GM12878 (cell line): ENCODE measurements at regions not wholly inside any gene's neighbourhood (a gene's known extent, or its start where the extent isn't known, plus 50 kb on each side); places are given as distances from the start of the nearest gene placed in this dataset.

Experiments used
- ATAC-seq: fragments of 200-7000 bp; cut with Tn5 transposase; 3 replicates; pipeline ENCODE4 v1.9.1; 2020; ENCODE audit warnings: mild to moderate bottlenecking, moderate library complexity
- BruUV-seq: library from RNA; stranded (reverse); fragments of 400-500 nt; replicated peaks from 2 replicates; lab custom pipeline; 2021; lab: Mats Ljungman, UMichigan
- CTCF ChIA-PET: fragments of 300-600 bp; sonication (Branson Sonifier 250); formaldehyde crosslinking; extraction: SDS; loops from one replicate; lab custom pipeline; 2021; ENCODE audit warnings: inconsistent platforms; lab: Yijun Ruan, JAX
- POLR2A ChIA-PET: fragments of 350-600 bp; formaldehyde crosslinking; extraction: SDS; loops from one replicate; lab custom pipeline; 2021; ENCODE audit warnings: inconsistent platforms; lab: Charles Lee
- RAD21 ChIA-PET: fragments of 300-600 bp; sonication (Branson Sonifier 250); formaldehyde crosslinking; loops from one replicate; lab custom pipeline; 2023; ENCODE audit warnings: antibody characterized with exemption; ENCODE audit not compliant: unreplicated experiment; lab: Charles Lee
- SMC1A ChIA-PET: fragments of 300-600 bp; sonication (Branson Sonifier 250); formaldehyde crosslinking; loops from one replicate; lab custom pipeline; 2023; ENCODE audit not compliant: unreplicated experiment, uncharacterized antibody; lab: Charles Lee
- DNase-seq: peaks from one replicate; pipeline ENCODE4 v3.0.0-alpha.2; 2011; ENCODE audit warnings: low read depth, low spot score
- FAIRE-seq: peaks from 3 replicates; lab custom pipeline; 2011; peaks lifted over from hg19 to GRCh38; lab: Jason Lieb, UNC
- H2AFZ ChIP-seq: 2 replicates; pipeline ENCODE4 v1.6.0; 2011; ENCODE audit warnings: low read depth, low read length, control low read depth; ENCODE audit not compliant: control insufficient read depth
- H3K27ac ChIP-seq: 2 replicates; pipeline ENCODE4 v1.5.1; 2011; ENCODE audit warnings: control low read depth; ENCODE audit not compliant: control insufficient read depth, insufficient read depth
- H3K27me3 ChIP-seq, 2 experiments: replicated peaks in 1 of 2; 2 replicates each; pipeline versions ENCODE4 v1.6.0 to v1.6.1; 2011; ENCODE audit warnings: low read length in 1 of 2; ENCODE audit not compliant: control insufficient read depth in 2 of 2, insufficient read depth in 2 of 2
- H3K36me3 ChIP-seq, 2 experiments: 2 replicates each; pipeline ENCODE4 v1.5.1; 2011; ENCODE audit warnings: low read length in 1 of 2; ENCODE audit not compliant: control insufficient read depth in 2 of 2, insufficient read depth in 2 of 2
- H3K4me1 ChIP-seq: 2 replicates; pipeline ENCODE4 v1.6.1; 2011; ENCODE audit warnings: mild to moderate bottlenecking, low read length, moderate library complexity, mixed read lengths; ENCODE audit not compliant: control insufficient read depth, insufficient read depth
- H3K4me2 ChIP-seq: 2 replicates; pipeline ENCODE4 v1.6.0; 2011; ENCODE audit warnings: control low read depth; ENCODE audit not compliant: control insufficient read depth, insufficient read depth
- H3K4me3 ChIP-seq: fragments of 200-600 bp; sonication (generic); 2 replicates; pipeline ENCODE4 v1.5.1; 2016
- H3K79me2 ChIP-seq: 2 replicates; pipeline ENCODE4 v1.6.0; 2011; ENCODE audit warnings: low read length; ENCODE audit not compliant: control insufficient read depth, insufficient read depth
- H3K9ac ChIP-seq: 2 replicates; pipeline ENCODE4 v1.8.0; 2011; ENCODE audit warnings: low read length, control low read depth, mixed read lengths; ENCODE audit not compliant: control insufficient read depth, insufficient read depth
- H3K9me3 ChIP-seq: replicated peaks from 3 replicates; pipeline ENCODE4 v1.5.1; 2011; ENCODE audit warnings: mild to moderate bottlenecking, low read length; ENCODE audit not compliant: control insufficient read depth, insufficient read depth
- H4K20me1 ChIP-seq: 2 replicates; pipeline ENCODE4 v1.6.0; 2011; ENCODE audit not compliant: control insufficient read depth, insufficient read depth
- CEBPB ChIP-seq, 2 experiments: fragments of 150-350 bp in 1 of 2; IDR thresholded peaks; 2 replicates each; pipeline ENCODE4 v1.6.1; 2012 to 2014; ENCODE audit warnings: low read depth in 2 of 2, low read length in 2 of 2, borderline replicate concordance in 1 of 2, inconsistent platforms in 1 of 2
- CEBPZ ChIP-seq: fragments of 150-350 bp; IDR thresholded peaks from 2 replicates; pipeline ENCODE4 v1.6.1; 2016; ENCODE audit warnings: low read depth, low read length
- CREB1 ChIP-seq: IDR thresholded peaks from 2 replicates; pipeline ENCODE4 v1.6.1; 2012; ENCODE audit warnings: low read depth, mild to moderate bottlenecking, inconsistent platforms
- KDM1A ChIP-seq: fragments of 200-600 bp; sonication (generic); IDR thresholded peaks from 2 replicates; pipeline ENCODE4 v1.6.1; 2016; ENCODE audit warnings: borderline replicate concordance
- LARP7 ChIP-seq: fragments of 450-650 bp; IDR thresholded peaks from 2 replicates; pipeline ENCODE4 v1.6.1; 2017; ENCODE audit warnings: mild to moderate bottlenecking
- MLLT1 ChIP-seq: fragments of 450-650 bp; IDR thresholded peaks from 2 replicates; pipeline ENCODE4 v1.6.1; 2016; ENCODE audit warnings: mild to moderate bottlenecking
- POLR2AphosphoS2 ChIP-seq: IDR thresholded peaks from 2 replicates; pipeline ENCODE4 v1.6.1; 2011; ENCODE audit warnings: low read depth, mild to moderate bottlenecking, low read length, improper control_type of control experiment, moderate library complexity
- RCOR1 ChIP-seq: conservative IDR thresholded peaks from 2 replicates; pipeline ENCODE4 v1.6.1; 2012; ENCODE audit warnings: low read depth, low read length, improper control_type of control experiment
- RELA ChIP-seq: fragments of 450-650 bp; IDR thresholded peaks from 2 replicates; pipeline ENCODE4 v1.8.0; 2014; ENCODE audit warnings: borderline replicate concordance; ENCODE audit not compliant: partially characterized antibody
- SP1 ChIP-seq: IDR thresholded peaks from one replicate; pipeline ENCODE4 v1.6.1; 2011; ENCODE audit warnings: low read depth, low read length
- SPI1 ChIP-seq: IDR thresholded peaks from 2 replicates; pipeline ENCODE4 v1.6.1; 2011; ENCODE audit warnings: low read depth, mild to moderate bottlenecking, low read length, moderate library complexity, borderline replicate concordance; ENCODE audit not compliant: insufficient read depth
- SREBF2 ChIP-seq: IDR thresholded peaks from 2 replicates; pipeline ENCODE4 v1.6.1; 2012; ENCODE audit warnings: mild to moderate bottlenecking, low read length
- TAF1 ChIP-seq: IDR thresholded peaks from 2 replicates; pipeline ENCODE4 v1.6.1; 2011; ENCODE audit warnings: mild to moderate bottlenecking, low read depth, low read length, borderline replicate concordance
- TCF3 ChIP-seq: IDR thresholded peaks from 2 replicates; pipeline ENCODE4 v1.6.1; 2012; ENCODE audit warnings: low read depth, mild to moderate bottlenecking, low read length, borderline replicate concordance; ENCODE audit not compliant: insufficient read depth
- WGBS: methylation state at CpG from one replicate; pipeline ENCODE4 v1.1.6; 2016; ENCODE audit warnings: low lambda C conversion rate; ENCODE audit not compliant: insufficient replicate concordance, insufficient coverage; ENCODE audit errors: missing lambda C conversion rate; 5-methylcytosine and 5-hydroxymethylcytosine counted together
- in situ Hi-C: fragments of 300-500 bp; cut with MboI; formaldehyde crosslinking; loops from 9 replicates; pipeline ENCODE4 v1.14.3; 2018; ENCODE audit warnings: mixed read lengths
- intact Hi-C: fragments of 100-400 bp; cut with micrococcal nuclease; formaldehyde crosslinking; loops from one replicate; pipeline ENCODE4 v1.14.2; 2022; ENCODE audit not compliant: unreplicated experiment
- TF ChIP-seq, protein P1 (sequence below): fragments of 450-650 bp; IDR thresholded peaks from 2 replicates; pipeline ENCODE4 v1.6.1; 2014; ENCODE audit warnings: mild to moderate bottlenecking
- TF ChIP-seq, protein P2 (sequence below), 3 experiments: IDR thresholded peaks in 2 of 3; conservative IDR thresholded peaks in 1 of 3; 2 replicates each; pipeline ENCODE4 v1.5.1; 2011; ENCODE audit warnings: low read depth in 3 of 3, low read length in 3 of 3, mild to moderate bottlenecking in 3 of 3, control low read depth in 2 of 3, moderate library complexity in 2 of 3, inconsistent platforms in 1 of 3, mixed read lengths in 1 of 3; ENCODE audit not compliant: control insufficient read depth in 2 of 3, insufficient read depth in 1 of 3; ENCODE audit errors: extremely low read depth in 1 of 3
- TF ChIP-seq, protein P3 (sequence below): IDR thresholded peaks from 2 replicates; pipeline ENCODE4 v1.6.1; 2012; ENCODE audit warnings: low read depth, low read length, improper control_type of control experiment

GRCh38 chr5:107155707-107156106 is 515.0 kb downstream of the EFNA5 start (continued):
- TF ChIP-seq MLLT1 (no peak), TCF3 (no peak), RCOR1 (no peak), KDM1A (no peak), TAF1 (no peak), LARP7 (no peak)
- TF ChIP-seq, protein P1, sequence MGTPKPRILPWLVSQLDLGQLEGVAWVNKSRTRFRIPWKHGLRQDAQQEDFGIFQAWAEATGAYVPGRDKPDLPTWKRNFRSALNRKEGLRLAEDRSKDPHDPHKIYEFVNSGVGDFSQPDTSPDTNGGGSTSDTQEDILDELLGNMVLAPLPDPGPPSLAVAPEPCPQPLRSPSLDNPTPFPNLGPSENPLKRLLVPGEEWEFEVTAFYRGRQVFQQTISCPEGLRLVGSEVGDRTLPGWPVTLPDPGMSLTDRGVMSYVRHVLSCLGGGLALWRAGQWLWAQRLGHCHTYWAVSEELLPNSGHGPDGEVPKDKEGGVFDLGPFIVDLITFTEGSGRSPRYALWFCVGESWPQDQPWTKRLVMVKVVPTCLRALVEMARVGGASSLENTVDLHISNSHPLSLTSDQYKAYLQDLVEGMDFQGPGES = no peak

- SMC1A ChIA-PET = no interaction called here
- TF ChIP-seq CREB1 (no peak), RELA (no peak), CEBPB (IDR thresholded peaks at IDR 0.05; ENCODE audit: borderline replicate concordance in 1 of 2, low read depth in 2 of 2, low read length in 2 of 2) (no peak), SP1 (no peak), SREBF2 (no peak), SPI1 (no peak), CEBPZ (no peak), POLR2AphosphoS2 (no peak)
- TF ChIP-seq, protein P2, sequence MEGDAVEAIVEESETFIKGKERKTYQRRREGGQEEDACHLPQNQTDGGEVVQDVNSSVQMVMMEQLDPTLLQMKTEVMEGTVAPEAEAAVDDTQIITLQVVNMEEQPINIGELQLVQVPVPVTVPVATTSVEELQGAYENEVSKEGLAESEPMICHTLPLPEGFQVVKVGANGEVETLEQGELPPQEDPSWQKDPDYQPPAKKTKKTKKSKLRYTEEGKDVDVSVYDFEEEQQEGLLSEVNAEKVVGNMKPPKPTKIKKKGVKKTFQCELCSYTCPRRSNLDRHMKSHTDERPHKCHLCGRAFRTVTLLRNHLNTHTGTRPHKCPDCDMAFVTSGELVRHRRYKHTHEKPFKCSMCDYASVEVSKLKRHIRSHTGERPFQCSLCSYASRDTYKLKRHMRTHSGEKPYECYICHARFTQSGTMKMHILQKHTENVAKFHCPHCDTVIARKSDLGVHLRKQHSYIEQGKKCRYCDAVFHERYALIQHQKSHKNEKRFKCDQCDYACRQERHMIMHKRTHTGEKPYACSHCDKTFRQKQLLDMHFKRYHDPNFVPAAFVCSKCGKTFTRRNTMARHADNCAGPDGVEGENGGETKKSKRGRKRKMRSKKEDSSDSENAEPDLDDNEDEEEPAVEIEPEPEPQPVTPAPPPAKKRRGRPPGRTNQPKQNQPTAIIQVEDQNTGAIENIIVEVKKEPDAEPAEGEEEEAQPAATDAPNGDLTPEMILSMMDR (IDR thresholded peaks at IDR 0.05 in 2 of 3, conservative IDR thresholded peaks at IDR 0.05 in 1 of 3; ENCODE audit: control insufficient read depth in 2 of 3, extremely low read depth in 1 of 3, insufficient read depth in 1 of 3, low read depth in 3 of 3, low read length in 3 of 3) = no peak
- TF ChIP-seq, protein P3, sequence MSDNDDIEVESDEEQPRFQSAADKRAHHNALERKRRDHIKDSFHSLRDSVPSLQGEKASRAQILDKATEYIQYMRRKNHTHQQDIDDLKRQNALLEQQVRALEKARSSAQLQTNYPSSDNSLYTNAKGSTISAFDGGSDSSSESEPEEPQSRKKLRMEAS = no peak
Measured at GRCh38 chr5:107154593-107154992, 516.1 kb downstream of the EFNA5 start.

More at GRCh38 chr5:107154593-107154992, 516.1 kb downstream of the EFNA5 start:
- no peak for ATAC-seq
- Histone ChIP-seq H3K9me3 (no peaks in the 10 kb centered on the region; the same call in 2 of the 3 replicates), H3K79me2 (no peaks in the 10 kb centered on the region), H4K20me1 (no peaks in the 10 kb centered on the region), H3K4me1 (no peaks in the 10 kb centered on the region), H3K27me3 (no peaks in the 10 kb centered on the region), H3K36me3 (no peaks in the 10 kb centered on the region), H3K4me2 (no peak overlapping the region), H3K9ac (no peak overlapping the region), H3K4me3 (no peak overlapping the region), H2AFZ (no peak overlapping the region), H3K27ac (no peak overlapping the region)
- ChIA-PET CTCF (no interaction called here), RAD21 (no interaction called here), POLR2A (no interaction called here)
- DNase-seq = no peak
- WGBS = 63% methylated on average over 6 of the region's 6 CpGs
- no peak for FAIRE-seq
- in situ Hi-C loops (no loop called here), intact Hi-C loops (no loop called here)
- BruUV-seq = no TSS peak
